ENCODE measurements at regions not wholly inside any gene's neighbourhood (a gene's known extent, or its start where the extent isn't known, plus 50 kb on each side); places are given as distances from the start of the nearest gene placed in this dataset.

- intact Hi-C loops (cut with micrococcal nuclease; ENCODE audit: unreplicated experiment), result no loop called here
- ATAC-seq, result no peak
- POLR2A ChIA-PET, result no interaction called here
These were observed 366.9 kb downstream of the TNS3 start for GRCh38 chr7:47215049-47215448.

More at GRCh38 chr7:47215049-47215448, 366.9 kb downstream of the TNS3 start:
- Histone ChIP-seq H3K27ac (ENCODE audit: control insufficient read depth, insufficient read depth) (no peak overlapping the region), H3K4me3 (no peak overlapping the region), H4K20me1 (ENCODE audit: control insufficient read depth, insufficient read depth) (no peaks in the 10 kb centered on the region), H3K4me1 (ENCODE audit: control insufficient read depth, insufficient read depth, low read length) (no peaks in the 10 kb centered on the region; the same call in 1 of the 2 replicates), H2AFZ (ENCODE audit: control insufficient read depth, low read depth, low read length) (no peak overlapping the region), H3K4me2 (ENCODE audit: control insufficient read depth, insufficient read depth) (no peak overlapping the region), H3K79me2 (ENCODE audit: control insufficient read depth, insufficient read depth, low read length) (no peaks in the 10 kb centered on the region), H3K36me3 (ENCODE audit: control insufficient read depth in 2 of 2, insufficient read depth in 2 of 2, low read length in 1 of 2) (no peaks in the 10 kb centered on the region), H3K9me3 (replicated peaks; ENCODE audit: control insufficient read depth, insufficient read depth, low read length) (no peaks in the 10 kb centered on the region), H3K27me3 (replicated peaks in 1 of 2; ENCODE audit: control insufficient read depth in 2 of 2, insufficient read depth in 2 of 2, low read length in 1 of 2) (no peaks in the 10 kb centered on the region; a peak in 1 of 4 replicates), H3K9ac (ENCODE audit: control insufficient read depth, insufficient read depth, low read length) (no peak overlapping the region)
- ChIA-PET CTCF (no interaction called here), SMC1A (ENCODE audit: uncharacterized antibody, unreplicated experiment) (no interaction called here), RAD21 (ENCODE audit: unreplicated experiment) (no interaction called here)
- FAIRE-seq (no peak), DNase-seq (ENCODE audit: low read depth, low spot score) (no peak)
- TF ChIP-seq POLR2A (IDR thresholded peaks at IDR 0.05; ENCODE audit: low read depth, low read length) (no peak), NKRF (conservative IDR thresholded peaks at IDR 0.05) (no peak), IRF3 (IDR thresholded peaks at IDR 0.05) (no peak), PAX5 (IDR thresholded peaks at IDR 0.05; ENCODE audit: borderline replicate concordance, low read depth, low read length) (no peak), NBN (IDR thresholded peaks at IDR 0.05) (no peak), ZBTB33 (IDR thresholded peaks at IDR 0.05) (no peak), CBX5 (IDR thresholded peaks at IDR 0.05; ENCODE audit: low read depth) (no peak), PBX3 (IDR thresholded peaks at IDR 0.05; ENCODE audit: insufficient replicate concordance, low read depth, low read length) (no peak), ZNF24 (IDR thresholded peaks at IDR 0.05) (no peak), IKZF1 (conservative IDR thresholded peaks at IDR 0.05) (no peak), RELB (IDR thresholded peaks at IDR 0.05; ENCODE audit: low read depth) (no peak), CHD1 (IDR thresholded peaks at IDR 0.05; ENCODE audit: low read depth, low read length) (no peak), GATAD2B (conservative IDR thresholded peaks at IDR 0.05; ENCODE audit: low read depth) (no peak), ZNF622 (IDR thresholded peaks at IDR 0.05) (no peak)
- in situ Hi-C loops (cut with MboI), result no loop called here
- BruUV-seq (replicated peaks), result no TSS peak
- WGBS (ENCODE audit: insufficient coverage, insufficient replicate concordance, low lambda C conversion rate, missing lambda C conversion rate), result 41% methylated on average over 4 of the region's 4 CpGs
